K562 (cell line): ENCODE measurements at regions not wholly inside any gene's neighbourhood (a gene's known extent, or its start where the extent isn't known, plus 50 kb on each side); places are given as distances from the start of the nearest gene placed in this dataset.

Experiments used
- ATAC-seq: fragments of 200-7000 bp; cut with Tn5 transposase; 3 replicates; pipeline ENCODE4 v1.9.1; 2020; ENCODE audit warnings: moderate library complexity
- BruUV-seq: library from RNA; stranded (reverse); fragments of 400-500 nt; replicated peaks from 2 replicates; lab custom pipeline; 2021; lab: Mats Ljungman, UMichigan
- CTCF ChIA-PET: fragments of 300-600 bp; formaldehyde crosslinking; extraction: SDS; loops from one replicate; lab custom pipeline; 2021; ENCODE audit warnings: low intra/inter-chr PET ratio; lab: Yijun Ruan, JAX
- POLR2A ChIA-PET: fragments of 300-600, 350-650 bp; sonication (Branson Sonifier 250); formaldehyde crosslinking; extraction: SDS; loops from one replicate; lab custom pipeline; 2021; ENCODE audit warnings: antibody characterized with exemption, inconsistent platforms; lab: Yijun Ruan, JAX
- DNase-seq, 4 experiments: peaks; one replicate each; pipeline versions ENCODE4 v3.0.0 to v3.0.0-alpha.2; 2011 to 2018; ENCODE audit warnings: low spot score in 3 of 4, mixed read lengths in 3 of 4; ENCODE audit errors: extremely low read depth in 1 of 4
- FAIRE-seq: peaks from 2 replicates; lab custom pipeline; 2011; peaks lifted over from hg19 to GRCh38; lab: Jason Lieb, UNC
- H2AFZ ChIP-seq: 2 replicates; pipeline ENCODE4 v1.6.0; 2011; ENCODE audit warnings: low read depth, low read length, control low read depth, inconsistent platforms
- H3K27ac ChIP-seq: fragments of 200-600 bp; 3 replicates; pipeline ENCODE4 v1.8.0; 2011; ENCODE audit warnings: low read depth, mild to moderate bottlenecking, control low read depth, inconsistent platforms, low read length, moderate library complexity, mixed read lengths; ENCODE audit errors: extremely low read depth
- H3K27me3 ChIP-seq, 2 experiments: fragments of 300-600 bp in 1 of 2; 2 replicates in 1 of 2; 3 replicates in 1 of 2; pipeline versions ENCODE4 v1.6.0 to v1.8.0; 2011; ENCODE audit warnings: inconsistent platforms in 2 of 2, low read length in 2 of 2, mild to moderate bottlenecking in 1 of 2, mixed read lengths in 1 of 2, moderate library complexity in 1 of 2; ENCODE audit not compliant: control insufficient read depth in 2 of 2, insufficient read depth in 2 of 2
- H3K36me3 ChIP-seq: fragments of 300-600 bp; 3 replicates; pipeline ENCODE4 v1.8.0; 2011; ENCODE audit warnings: mild to moderate bottlenecking, low read length, inconsistent platforms; ENCODE audit not compliant: control insufficient read depth, insufficient read depth
- H3K4me1 ChIP-seq, 2 experiments: fragments of 200-600 bp in 1 of 2; replicated peaks in 1 of 2; 2 replicates in 1 of 2; 3 replicates in 1 of 2; pipeline versions ENCODE4 v1.5.1 to v1.8.0; 2011; ENCODE audit warnings: inconsistent platforms in 2 of 2, low read length in 2 of 2, mild to moderate bottlenecking in 1 of 2, mixed read lengths in 1 of 2, moderate library complexity in 1 of 2; ENCODE audit not compliant: control insufficient read depth in 2 of 2, insufficient read depth in 2 of 2
- H3K4me2 ChIP-seq: 2 replicates; pipeline ENCODE4 v1.6.1; 2011; ENCODE audit warnings: low read length, control low read depth, inconsistent platforms, mixed read lengths; ENCODE audit not compliant: insufficient read depth
- H3K4me3 ChIP-seq: fragments of 200-600 bp; sonication (generic), shearing (Covaris generic); 2 replicates; pipeline ENCODE4 v1.5.1; 2016; ENCODE audit warnings: control low read depth, inconsistent platforms
- H3K79me2 ChIP-seq: fragments of 200-600 bp; 3 replicates; pipeline ENCODE4 v1.8.0; 2011; ENCODE audit warnings: low read length, inconsistent platforms; ENCODE audit not compliant: control insufficient read depth, insufficient read depth
- H3K9ac ChIP-seq, 2 experiments: 2 replicates each; pipeline versions ENCODE4 v1.6.0 to v1.6.1; 2011; ENCODE audit warnings: low read depth in 2 of 2, low read length in 2 of 2, control low read depth in 1 of 2, inconsistent platforms in 1 of 2, mild to moderate bottlenecking in 1 of 2, mixed read lengths in 1 of 2; ENCODE audit not compliant: insufficient read depth in 1 of 2
- H3K9me1 ChIP-seq: one replicate; pipeline ENCODE4 v1.6.0; 2011; ENCODE audit warnings: inconsistent platforms, mild to moderate bottlenecking, low read length, moderate library complexity; ENCODE audit not compliant: control insufficient read depth, insufficient read depth
- H3K9me3 ChIP-seq: replicated peaks from 2 replicates; pipeline ENCODE4 v1.5.1; 2011; ENCODE audit warnings: low read depth, low read length, inconsistent platforms; ENCODE audit not compliant: control insufficient read depth, insufficient read depth
- H4K20me1 ChIP-seq: replicated peaks from 2 replicates; pipeline ENCODE4 v1.6.1; 2011; ENCODE audit warnings: low read length, inconsistent platforms, mixed read lengths; ENCODE audit not compliant: control insufficient read depth, insufficient read depth
- BCL6 ChIP-seq: fragments of 250-450 bp; sonication (Bioruptor Pico); IDR thresholded peaks from 2 replicates; pipeline ENCODE4 v1.4.0; 2020
- CC2D1A ChIP-seq: fragments of 450-650 bp; IDR thresholded peaks from 2 replicates; pipeline ENCODE4 v1.6.1; 2017; ENCODE audit warnings: mild to moderate bottlenecking
- LCOR ChIP-seq: sonication (generic); formaldehyde crosslinking; IDR thresholded peaks from 2 replicates; pipeline ENCODE4 v1.8.0; 2022; ENCODE audit warnings: mild to moderate bottlenecking, missing genetic modification reagents
- MITF ChIP-seq: IDR thresholded peaks from 2 replicates; pipeline ENCODE4 v1.6.1; 2014; ENCODE audit warnings: antibody characterized with exemption
- MTA2 ChIP-seq: fragments of 450-650 bp; IDR thresholded peaks from 2 replicates; pipeline ENCODE4 v1.6.1; 2016; ENCODE audit warnings: low read depth
- MTF1 ChIP-seq: fragments of 250-450 bp; sonication (Bioruptor Pico); IDR thresholded peaks from 2 replicates; pipeline ENCODE4 v1.9.0; 2021; ENCODE audit warnings: moderate library complexity, mild to moderate bottlenecking, inconsistent platforms, borderline replicate concordance
- NEUROD1 ChIP-seq: fragments of 150-350 bp; IDR thresholded peaks from 2 replicates; pipeline ENCODE4 v1.6.1; 2014; ENCODE audit warnings: borderline replicate concordance, low read length, low read depth; ENCODE audit not compliant: partially characterized antibody
- SFPQ ChIP-seq: fragments of 200-400 bp; formaldehyde crosslinking; IDR thresholded peaks from 2 replicates; pipeline ENCODE4 v1.6.1; 2017; ENCODE audit warnings: mild to moderate bottlenecking, low read depth, low read length, moderate library complexity
- SUPT5H ChIP-seq: fragments of 450-650 bp; IDR thresholded peaks from 2 replicates; pipeline ENCODE4 v1.6.1; 2016
- ZNF140 ChIP-seq: fragments of 250-450 bp; sonication (Bioruptor Pico); IDR thresholded peaks from 2 replicates; pipeline ENCODE4 v1.8.0; 2021; ENCODE audit warnings: moderate library complexity, mild to moderate bottlenecking, inconsistent platforms
- ZNF354B ChIP-seq: fragments of 250-450 bp; sonication (Bioruptor Pico); IDR thresholded peaks from 2 replicates; pipeline ENCODE4 v1.4.0; 2020
- ZNF407 ChIP-seq: fragments of 450-650 bp; IDR thresholded peaks from 2 replicates; pipeline ENCODE4 v1.6.1; 2016; ENCODE audit warnings: low read depth
- WGBS: fragments of 100-300 bp; shearing (Covaris generic); methylation state at CpG from one replicate; pipeline ENCODE4 v1.1.6; 2016; ENCODE audit warnings: low coverage, mixed read lengths; ENCODE audit not compliant: insufficient coverage; ENCODE audit errors: missing lambda C conversion rate; 5-methylcytosine and 5-hydroxymethylcytosine counted together
- in situ Hi-C: fragments of 300-500 bp; cut with MboI; formaldehyde crosslinking; loops from 4 replicates; pipeline ENCODE4 v1.15.0; 2018; ENCODE audit warnings: inconsistent platforms, mixed read lengths
- intact Hi-C: fragments of 100-400 bp; cut with micrococcal nuclease; formaldehyde crosslinking; loops from 2 replicates; pipeline ENCODE4 v1.14.2; 2022

- Histone ChIP-seq H3K9me1 (no peaks in the 10 kb centered on the region), H3K27ac (no peak overlapping the region), H3K4me3 (no peak overlapping the region), H3K4me2 (no peak overlapping the region), H2AFZ (no peak overlapping the region), H3K9ac (no peak overlapping the region), H4K20me1 (no peaks in the 10 kb centered on the region), H3K36me3 (no peaks in the 10 kb centered on the region), H3K4me1 (0 out of 5 replicates have a peak, but pooled peaks cover 0 to 3% of the 10 kb centered on the region in 2 experiments), H3K79me2 (no peaks in the 10 kb centered on the region), H3K9me3 (no peaks in the 10 kb centered on the region), H3K27me3 (peaks cover 18 to 62% of the 10 kb centered on the region in 2 experiments)
- DNase-seq (no peak), ATAC-seq (no peak), FAIRE-seq (no peak)
- no TSS peak for BruUV-seq
- intact Hi-C loops: no loop called here
- ChIA-PET POLR2A (no interaction called here), CTCF (no interaction called here)
- in situ Hi-C loops: no loop called here
- whole genome bisulfite sequencing: 0% methylated on average over 7 of the region's 7 CpGs
- TF ChIP-seq CC2D1A: no peak
- TF ChIP-seq ZNF140: no peak
- no peak for TF ChIP-seq MTA2
- no peak for TF ChIP-seq SUPT5H
- TF ChIP-seq ZNF407: no peak
- no peak for TF ChIP-seq MITF
- TF ChIP-seq MTF1 (CRISPR knock-in tag): no peak
- no peak for TF ChIP-seq NEUROD1
- TF ChIP-seq SFPQ: no peak
- no peak for TF ChIP-seq BCL6
- no peak for TF ChIP-seq LCOR (CRISPR knock-in tag)
- no peak for TF ChIP-seq ZNF354B (CRISPR knock-in tag)
Measured at GRCh38 chr2:819601-820000, 131.0 kb upstream of the SNTG2 start.
